SW480 (cell line): ENCODE measurements at regions not wholly inside any gene's neighbourhood (a gene's known extent, or its start where the extent isn't known, plus 50 kb on each side); places are given as distances from the start of the nearest gene placed in this dataset.

Source experiments
- DNase-seq: peaks from one replicate; pipeline ENCODE4 v3.0.0-alpha.2; 2016; ENCODE audit warnings: low spot score

DNA sequence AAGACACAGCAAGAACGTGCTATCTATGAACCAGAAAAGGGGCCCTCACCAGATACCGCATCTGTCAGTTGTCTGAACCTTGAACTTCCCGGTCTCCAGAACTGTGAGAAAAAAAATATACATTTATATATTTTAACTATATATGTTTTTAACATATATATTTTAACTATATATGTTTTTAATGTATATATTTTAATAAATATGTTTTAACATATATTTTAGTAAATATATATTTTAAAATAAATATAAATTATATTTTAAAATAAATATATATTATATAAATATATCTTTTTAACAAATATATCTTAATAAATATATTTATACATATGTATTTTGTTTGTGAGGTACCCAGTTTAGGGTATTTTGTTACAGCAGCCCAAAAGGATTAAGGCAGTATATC, 958.2 kb upstream of the AUTS2 start:
- no peak for DNase-seq

DNA sequence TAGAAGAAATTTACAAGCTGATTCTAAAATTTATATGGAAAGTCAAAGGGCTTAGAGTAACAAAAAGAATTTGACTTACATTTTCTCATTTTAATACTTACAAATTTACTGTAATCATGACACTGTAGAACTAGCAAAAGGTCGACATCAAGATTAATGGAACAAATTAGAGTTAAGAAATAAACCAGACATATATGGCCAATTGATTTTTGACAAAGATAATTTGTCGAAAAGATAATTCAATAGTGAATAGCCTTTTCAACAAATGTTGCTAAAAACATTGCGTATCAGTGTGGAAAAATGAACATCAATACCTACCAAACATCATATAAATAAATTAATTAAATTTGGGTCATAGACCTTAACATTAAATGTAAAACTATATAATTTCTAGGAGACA, 955.5 kb upstream of the AUTS2 start:
- DNase-seq = no peak

DNA sequence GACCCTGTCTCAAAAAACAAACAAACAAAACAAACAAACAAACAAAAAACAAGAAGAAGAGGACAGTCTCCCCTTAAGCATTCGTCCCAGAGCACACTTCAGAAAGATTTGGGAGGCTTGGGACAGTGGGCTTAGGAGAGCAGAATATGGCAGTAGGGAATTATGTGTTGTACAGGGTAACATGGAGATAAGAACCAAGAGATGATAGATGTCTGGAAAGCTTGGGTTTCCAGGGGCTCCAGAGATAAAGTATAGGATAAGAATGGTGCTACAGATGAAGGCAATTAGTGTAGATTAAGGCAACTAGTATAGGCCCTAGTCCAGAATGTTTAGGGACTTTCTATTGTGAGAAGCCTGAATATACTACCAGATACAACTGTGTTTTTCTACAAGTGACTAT, 934.9 kb upstream of the AUTS2 start:
- DNase-seq = no peak

DNA sequence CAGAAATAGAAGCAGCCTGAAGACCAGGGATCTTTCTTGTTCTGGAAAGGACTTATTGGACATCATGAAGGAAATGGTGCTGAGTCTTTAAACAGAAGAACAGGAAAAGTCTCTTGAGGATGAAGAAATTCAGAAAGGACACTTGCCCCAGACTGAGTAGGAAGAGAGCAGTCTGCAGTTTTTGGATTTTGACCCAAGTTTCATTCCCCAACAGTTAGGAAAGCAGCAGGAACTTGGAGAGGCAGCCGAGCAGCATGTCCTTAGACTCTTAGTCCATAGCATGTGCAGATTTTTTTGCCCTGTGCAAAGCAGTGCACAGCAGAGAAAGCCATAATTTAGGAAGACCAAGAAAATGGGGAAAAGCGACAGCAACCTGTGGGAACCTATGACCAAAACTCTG, 927.2 kb upstream of the AUTS2 start:
- no peak for DNase-seq

DNA sequence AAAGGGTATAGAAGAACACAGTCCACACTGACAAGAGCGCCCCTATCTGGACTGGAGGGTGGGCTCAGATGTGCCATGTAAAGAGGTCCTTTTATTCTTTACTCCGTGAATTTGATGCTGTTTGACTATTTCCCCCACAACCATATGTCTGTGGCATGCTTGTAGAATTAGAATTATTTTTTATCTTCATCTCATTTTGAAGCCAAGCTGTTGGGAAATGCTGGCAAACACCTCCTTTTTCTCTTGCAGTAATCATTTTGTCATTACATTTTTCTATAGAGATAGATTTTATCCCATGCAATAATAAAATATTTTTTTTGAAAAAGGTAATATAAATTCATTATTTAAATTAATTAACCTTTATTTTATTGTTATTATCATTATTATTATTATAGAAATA, 926.6 kb upstream of the AUTS2 start:
- DNase-seq = no peak

DNA sequence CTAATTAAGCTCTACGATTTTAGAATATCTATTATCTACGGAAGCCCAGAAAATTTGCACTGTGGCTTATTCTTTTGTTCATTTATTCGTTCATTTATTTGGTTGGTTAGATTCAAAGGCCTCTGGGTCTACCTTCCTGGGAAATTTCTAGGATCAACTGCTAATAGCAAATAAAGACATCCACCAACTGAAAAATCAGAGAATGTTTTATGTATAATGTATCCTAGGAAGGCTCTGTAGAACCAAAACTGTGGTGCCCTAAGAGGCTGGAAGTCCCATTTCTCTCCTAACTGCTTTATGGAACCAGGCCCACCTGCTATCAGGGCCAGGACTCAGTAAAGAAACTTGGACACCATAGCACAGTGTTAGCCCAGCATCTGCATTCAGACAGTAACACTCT, 923.4 kb upstream of the AUTS2 start:
- DNase-seq = no peak

DNA sequence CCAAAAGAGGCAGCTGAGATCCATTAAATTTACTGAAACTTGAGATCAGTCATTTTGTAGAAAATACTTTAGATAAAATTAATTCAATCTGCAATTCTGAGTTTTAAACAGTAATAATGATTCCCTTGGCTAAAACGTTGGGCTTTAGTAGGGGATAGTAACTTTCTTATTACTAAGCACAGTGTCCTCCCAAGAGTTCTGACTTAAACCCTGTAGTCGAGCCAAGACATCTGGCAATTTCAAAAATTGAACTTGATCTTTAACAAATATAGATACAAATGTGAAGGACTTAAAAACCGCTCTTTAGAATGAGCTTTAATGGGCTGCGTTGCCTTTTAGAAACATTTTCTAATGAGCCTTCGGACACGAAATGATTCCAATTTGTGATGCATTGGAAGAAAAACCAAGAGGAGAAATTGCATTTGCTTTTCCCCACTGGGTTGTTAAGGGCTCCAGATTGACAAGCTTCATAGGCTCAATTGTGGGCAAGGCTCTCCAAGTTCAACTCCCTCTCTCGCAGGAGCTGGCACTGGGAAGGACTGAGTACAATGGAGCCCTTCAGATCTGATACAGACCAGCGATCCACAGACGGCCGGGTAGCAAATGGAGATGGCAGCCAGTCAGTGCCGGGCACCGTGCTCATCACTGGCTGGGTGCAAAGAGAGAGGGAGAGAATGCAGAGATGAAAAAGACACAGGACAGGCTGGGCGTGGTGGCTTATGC, 921.3 kb upstream of the AUTS2 start:
- no peak for DNase-seq

DNA sequence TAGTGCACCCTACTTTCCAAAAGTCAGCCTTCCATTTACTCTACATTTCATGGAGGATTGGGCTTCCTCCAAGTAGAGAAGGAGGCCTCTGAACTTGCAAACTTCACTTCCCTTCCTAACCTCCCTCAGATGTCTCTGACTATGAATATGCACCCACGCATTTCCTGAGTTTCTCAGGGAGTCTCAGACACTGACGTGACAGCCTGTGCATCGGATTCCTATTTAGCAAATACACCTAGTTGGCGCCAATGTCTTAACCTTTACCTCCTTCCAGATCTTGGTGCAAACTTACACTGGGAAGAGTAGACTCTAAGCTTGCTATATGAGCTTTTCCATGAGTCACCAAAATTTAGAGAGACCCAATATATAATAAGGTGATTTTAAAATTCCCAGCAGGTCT, 920.1 kb upstream of the AUTS2 start:
- no peak for DNase-seq

DNA sequence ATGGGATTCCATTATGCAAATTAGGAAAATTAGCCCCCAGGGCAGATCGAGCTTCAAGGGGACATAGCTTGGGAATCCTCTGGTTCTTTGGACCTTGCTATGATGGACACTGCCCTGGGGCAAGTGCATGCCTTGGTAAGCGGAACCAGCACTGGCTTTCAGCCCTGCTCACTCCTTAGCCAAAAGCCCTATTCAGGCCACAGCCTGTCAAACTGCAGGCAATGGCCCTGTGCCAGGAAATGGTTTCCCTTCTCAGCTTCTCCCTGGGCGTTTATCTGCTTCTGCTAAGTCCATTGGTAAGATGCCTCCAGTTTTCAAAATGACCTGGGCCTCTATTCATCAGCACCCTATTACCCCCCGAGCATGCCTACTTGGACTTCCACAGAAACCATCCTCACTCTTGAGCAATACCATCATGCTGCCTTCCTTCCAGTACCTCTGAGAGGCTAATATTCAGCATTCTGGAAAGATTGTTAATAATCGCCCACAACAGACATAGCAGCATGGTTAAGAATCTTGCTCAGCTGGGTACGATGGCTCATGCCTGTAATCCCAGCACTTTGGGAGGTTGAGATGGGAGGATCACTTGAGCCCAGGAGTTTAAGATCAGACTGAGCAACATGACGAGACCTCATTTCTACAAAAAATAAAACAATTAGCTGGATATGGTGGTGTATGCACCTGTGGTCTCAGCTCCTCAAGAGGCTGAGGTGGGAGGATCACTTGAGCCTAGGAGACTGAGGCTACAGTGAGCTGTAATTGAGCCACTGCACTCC, 918.6 kb upstream of the AUTS2 start:
- no peak for DNase-seq

DNA sequence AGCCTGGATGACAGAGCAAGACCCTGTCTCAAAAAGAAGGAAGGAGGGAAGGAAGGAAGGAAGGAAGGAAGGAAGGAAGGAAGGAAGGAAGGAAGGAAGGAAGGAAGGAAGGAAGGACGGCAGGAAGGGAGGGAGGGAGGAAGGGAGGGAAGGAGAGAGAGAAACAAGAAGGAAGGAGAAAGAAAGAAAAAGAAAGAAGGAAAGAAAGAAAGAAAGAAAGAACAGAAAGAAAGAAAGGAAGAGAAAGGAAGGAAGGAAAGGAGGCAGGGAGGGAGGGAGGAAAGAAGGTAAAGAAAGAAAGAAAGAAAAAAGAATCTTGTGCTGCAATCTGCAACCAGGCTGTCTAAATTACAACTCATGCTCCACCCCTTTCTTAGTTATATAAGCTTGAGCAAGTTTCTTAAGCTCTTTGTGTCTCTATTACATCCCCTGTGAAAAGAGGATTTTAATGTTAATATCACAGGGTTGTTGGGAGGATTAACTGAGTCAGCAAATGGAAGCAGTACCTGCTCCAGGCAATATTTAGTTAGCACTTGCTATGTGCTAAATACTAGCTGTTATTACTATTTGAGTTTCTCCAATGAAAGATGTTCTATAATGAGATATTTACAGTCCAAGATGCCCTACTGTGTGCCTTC, 917.9 kb upstream of the AUTS2 start:
- no peak for DNase-seq

DNA sequence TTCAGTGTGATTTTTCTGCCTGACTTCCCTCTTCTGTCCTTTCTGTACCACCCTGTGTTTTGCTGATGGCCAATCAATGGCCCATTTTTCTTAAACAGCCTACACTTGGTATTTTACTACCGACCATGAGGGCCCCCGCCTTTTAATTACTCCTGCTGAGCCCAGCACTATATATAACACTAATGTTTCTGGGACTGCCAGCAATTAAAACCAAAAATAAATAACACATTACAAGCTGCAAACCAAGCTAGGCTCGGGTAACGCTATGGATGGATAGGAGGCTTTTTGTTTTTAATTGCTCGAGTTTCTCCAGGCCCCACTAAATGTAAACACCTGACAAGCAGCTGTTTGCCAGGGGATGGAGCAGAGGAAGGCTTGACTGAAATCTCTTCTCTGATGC, 915.4 kb upstream of the AUTS2 start:
- no peak for DNase-seq

DNA sequence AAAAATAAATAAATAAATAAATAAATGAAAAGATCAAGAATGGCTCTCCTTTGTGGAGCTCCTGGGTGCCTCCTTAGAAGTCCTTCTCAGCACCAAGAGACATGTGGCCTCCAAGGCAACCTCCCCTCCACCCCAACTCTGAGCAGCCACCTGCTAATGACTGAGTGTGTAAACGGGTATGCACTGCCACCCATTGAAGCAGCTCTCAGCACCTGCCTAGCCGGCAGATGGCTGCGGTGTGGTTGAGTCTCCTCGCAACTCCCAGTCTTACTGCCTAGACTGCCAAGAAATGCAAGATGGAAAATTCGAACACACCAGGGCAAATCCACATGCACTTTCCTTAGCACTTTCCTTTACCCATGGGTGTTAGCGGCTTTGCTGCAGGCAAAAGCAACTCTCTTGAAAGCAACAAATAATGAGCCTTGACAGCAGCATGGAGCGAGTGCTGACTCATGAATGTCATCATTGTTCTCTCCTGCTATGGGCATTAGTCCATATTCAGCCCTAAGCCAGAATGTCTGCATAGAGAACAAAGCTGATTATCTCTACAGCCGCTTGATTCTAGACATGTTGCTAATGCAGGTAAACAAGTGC, 913.9 kb upstream of the AUTS2 start:
- DNase-seq = no peak

DNA sequence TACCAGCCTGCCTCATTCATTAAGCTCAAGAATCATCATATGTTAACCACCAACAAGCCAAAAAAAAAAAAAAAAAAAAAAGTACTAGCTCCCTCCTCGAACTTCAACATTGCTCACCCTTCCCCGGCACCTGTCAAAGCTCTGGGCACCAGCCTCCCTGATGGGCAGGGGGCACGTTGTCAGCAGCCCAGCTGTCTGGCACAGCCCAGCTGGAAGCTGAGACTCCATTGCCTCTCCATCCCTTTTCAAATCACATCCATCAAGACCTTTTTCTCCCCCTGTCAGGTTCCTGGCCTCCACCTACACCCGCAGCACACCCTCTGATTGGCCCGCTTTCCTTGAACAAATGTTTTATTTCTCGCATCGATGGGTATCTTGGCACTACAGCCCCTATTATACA, 913.3 kb upstream of the AUTS2 start:
- DNase-seq = no peak

DNA sequence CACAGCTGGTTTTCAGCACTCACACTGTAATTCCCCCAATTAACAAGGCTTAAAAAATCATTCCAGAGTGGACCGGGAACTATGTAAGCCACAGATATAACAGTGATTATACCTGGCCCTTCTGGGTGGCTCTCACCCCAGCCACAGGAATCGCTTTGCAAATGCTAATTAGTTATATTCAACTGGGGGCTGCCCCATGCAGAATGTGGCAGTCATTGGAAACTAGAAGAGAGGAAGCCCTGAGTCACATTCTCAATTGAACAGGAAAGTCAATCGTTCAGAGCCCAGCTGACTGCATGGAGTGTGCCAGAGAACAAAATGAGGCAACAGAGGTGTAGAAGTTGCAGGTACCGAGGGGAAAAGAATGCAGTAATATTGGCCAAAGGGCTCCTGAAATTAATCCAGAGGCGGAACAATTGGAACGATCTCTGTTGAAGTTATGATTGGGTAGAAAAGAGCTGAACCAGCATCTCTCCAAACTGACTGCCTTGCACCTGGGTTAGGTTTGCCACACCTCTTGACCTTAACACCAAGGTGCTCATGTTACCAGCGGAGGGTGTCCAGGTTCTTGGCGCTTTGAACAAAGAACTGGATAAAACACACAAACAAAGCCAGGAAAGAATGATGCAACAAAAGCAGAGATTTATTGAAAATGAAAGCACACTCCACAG, 909.7 kb upstream of the AUTS2 start:
- DNase-seq = no peak

DNA sequence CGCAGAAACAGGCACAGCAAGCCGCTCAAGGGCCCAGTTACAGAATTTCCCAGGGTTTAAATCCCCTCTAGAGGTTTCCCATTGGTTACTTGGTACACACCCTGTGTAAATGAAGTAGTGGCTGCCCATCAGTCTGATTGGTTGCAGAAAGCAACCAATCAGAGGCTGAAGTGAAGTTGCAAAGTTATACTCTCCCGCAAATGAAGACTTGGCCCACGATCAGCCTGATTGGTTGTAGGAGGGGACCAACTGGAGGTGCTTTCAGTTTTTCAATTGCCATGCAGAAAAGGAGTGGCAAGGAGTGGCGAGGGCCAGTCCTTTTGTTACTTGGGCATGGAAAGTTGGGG, 909.2 kb upstream of the AUTS2 start:
- DNase-seq = no peak

DNA sequence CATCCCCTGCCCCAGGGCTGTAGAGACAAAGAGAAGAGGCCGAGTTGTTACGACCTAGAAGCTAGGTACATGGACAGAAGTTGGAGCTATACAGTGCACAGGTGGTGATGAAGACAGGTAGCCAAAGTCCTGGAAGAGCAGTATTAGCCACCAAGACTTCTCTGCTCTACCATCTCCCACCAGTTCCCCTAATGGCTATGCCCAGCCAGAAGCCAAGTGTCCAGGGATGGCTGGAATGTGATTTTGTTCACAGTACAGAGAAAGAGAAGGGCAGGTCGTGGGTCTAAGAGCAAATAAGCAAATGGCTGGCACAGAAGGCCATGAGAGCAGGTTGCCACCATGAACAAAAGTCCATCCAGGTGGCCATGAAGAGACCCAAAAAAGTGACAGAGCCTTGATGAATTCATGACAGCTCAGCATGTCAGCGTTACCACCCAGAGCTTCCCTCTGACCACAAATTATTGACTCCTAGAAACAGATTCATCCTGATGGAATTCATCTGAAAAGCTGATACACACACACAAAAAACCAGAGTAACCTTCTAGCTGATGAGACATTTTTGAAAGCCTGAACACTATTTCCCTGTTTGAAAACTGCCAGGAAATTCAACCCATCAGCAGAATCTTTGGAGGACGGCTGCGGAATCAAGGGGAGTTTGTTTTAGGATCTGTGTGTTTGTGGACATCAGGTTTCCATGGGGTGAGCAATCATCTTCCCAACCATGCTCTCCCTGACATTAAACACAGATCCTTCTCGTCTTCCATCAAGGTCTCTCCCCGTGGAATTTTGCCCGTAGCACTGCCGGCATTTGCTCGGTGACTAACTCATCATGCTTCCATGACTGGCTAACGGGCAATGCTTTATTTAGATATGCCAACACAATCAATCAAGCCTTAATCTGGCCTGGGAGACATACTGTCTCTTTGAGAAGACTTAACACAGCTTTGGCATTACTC, 906.7 kb upstream of the AUTS2 start:
- DNase-seq = no peak

DNA sequence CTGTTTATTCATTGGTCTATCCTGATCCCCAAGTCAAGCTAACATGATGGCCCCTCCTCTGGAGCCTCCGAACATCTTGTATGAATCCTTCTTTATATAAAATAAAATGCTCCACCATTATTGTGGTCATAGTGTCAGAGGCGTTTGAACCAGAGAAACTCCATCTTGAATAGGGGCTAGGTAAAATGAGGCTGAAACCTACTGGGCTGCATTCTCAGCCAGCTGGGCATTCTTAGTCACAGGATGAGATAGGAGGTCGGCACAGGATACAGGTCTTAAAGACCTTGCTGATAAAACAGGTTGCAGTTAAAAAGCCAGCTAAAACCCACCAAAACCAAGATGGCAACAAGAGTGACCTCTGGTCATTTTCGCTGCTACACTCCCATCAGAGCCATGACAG, 905.8 kb upstream of the AUTS2 start:
- DNase-seq = no peak

DNA sequence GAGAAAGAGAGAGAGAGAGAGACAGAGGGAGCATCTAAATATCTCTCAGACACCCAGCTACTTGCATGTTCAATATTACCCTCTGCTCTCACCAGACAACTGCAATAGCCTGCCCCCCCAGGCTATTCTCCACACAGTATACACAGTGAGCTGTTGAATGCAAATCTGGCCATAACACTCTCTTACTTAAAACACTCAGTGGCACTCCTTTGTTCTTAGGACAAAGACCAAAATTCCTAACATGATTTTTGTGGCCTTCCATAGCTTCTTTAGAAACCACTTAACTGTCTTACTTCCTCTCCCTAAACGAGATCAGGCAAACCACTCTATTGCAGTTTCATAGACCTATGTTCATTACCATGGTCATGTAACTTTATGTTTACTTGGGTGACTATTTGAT, 903.6 kb upstream of the AUTS2 start:
- no peak for DNase-seq

DNA sequence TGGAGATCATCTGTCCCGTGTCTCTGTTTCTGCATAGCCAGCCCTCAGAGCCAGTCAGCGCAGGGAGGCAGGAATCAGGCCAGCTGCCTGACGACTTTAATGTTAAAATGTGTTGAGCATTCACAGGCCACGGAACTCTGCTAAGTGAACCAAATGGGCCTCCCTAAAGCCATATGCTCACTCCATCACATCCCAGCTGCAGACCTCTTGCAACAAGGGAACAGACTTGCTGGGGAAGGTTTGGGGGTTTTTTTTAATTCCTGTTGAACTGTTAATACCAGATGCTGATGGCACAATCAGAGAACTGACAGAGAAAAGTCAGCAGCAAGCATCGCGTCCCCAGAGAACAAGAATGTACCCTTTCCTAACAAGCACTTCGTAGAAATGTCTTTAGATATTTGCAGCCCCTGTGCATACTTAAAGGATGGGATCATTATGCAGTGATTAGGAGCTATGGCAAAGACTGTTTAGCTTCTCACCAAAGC, 900.4 kb upstream of the AUTS2 start:
- no peak for DNase-seq

DNA sequence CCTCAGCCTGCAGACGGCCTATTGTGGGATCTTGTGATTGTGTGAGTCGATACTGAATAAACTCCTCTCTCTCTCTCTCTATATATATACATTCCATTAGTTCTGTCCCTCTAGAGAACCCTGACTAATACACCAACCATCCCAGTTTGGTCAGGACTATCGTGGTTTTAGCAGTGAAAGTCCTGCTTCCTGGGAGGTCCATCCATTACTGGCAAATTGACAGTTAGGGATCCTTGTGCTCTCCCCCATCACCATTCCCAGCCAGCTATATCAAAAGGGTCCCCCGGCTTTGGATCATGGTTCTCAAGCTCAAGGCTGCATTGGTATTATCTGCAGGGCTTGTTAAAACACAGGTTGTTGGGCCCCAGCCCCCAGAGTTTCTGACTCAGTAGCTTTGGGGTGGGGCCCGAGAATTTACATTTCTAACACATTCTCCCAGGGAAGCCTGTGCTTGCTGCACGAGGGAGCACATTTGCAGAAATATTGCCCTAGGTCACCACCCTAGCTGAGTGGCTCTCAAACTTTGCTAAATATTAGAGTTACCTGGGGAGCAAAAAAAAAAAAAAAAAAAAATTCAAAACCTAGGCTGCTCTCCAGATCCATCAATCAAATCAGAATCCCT, 899.1 kb upstream of the AUTS2 start:
- no peak for DNase-seq

DNA sequence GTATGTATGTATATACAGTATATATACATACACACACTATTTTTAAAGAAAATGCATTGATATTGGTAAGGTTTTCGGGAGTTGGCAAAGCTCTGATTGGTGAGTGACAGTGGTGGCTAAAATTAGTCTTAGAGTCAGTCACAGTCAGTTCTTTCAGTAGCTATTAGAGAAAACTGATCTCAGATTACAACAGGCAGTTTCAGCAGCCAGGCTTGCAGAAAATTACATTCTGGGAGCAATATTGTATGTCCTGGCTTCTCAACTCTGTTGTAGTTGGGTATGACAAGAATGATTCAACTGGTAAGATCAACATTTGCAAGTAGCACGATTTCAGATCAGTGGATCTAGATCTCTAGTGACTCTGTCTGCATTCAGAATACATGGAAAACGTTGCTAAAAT, 897.9 kb upstream of the AUTS2 start:
- DNase-seq = no peak
